NCI-H526 (cell line): ENCODE measurements at regions not wholly inside any gene's neighbourhood (a gene's known extent, or its start where the extent isn't known, plus 50 kb on each side); places are given as distances from the start of the nearest gene placed in this dataset.
A peak's percentile ranks its signal among the peaks of the same experiment; 100 is the strongest.
"Not testable (repeated sequence)": the region's sequence is repeated elsewhere in the genome, so short reads cannot be mapped to it uniquely, and the experiment has no call there.

ENCODE experiments used
- DNase-seq, 2 experiments: peaks; one replicate each; lab custom pipeline; 2025; lab: John Stamatoyannopoulos, UW

DNA sequence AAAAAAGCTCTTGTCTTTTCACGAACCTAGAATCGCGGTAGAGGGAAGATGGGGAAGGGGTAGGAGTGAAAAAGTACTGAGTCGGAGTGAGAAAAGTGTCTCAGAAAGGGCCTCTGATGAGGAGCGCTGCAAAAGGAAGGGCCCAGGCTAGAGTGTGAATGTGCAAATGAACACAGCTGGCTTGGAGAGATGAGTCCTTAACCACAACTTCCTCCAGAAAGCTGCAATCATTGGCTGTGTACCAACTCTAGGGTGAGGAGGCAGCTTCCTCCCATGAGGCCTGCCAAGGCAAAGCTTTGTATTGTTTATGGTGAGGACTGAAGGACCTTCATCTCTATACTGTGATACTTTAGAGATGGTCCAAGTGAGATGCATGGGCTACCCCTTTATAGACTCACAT is 566.9 kb upstream of the ANO5 start:
- no peak for DNase-seq

- DNase-seq: no peak
These were observed 564.2 kb upstream of the ANO5 start for GRCh38 chr11:21628641-21629040.

DNA sequence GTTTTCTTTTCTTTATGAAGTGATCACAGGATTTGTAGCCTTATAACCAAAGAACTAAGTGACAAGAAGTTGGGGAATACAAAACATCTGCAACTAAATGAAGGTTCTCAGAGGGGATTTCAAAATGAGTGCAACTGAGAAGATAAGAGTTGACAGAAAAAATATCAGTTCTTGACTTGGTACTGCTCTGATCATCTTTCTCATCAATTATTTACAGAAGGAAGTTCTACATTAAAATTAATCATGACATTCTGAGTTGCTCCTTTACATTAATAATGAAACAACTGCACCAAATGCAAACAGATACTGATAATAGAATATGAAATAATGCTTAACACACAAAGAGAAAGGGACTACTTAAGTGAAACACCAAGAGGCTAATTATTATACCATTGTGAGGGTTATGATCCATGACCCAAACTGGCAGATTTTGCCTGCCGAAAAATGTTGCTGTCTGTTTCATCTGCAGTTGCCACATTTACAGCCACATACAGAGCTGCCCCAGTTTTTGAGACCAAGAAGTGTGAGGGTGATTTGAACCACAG is 561.9 kb upstream of the ANO5 start:
- no peak for DNase-seq

- no peak for DNase-seq
These were observed 560.9 kb upstream of the ANO5 start for GRCh38 chr11:21631991-21632390.

GRCh38 chr11:21634491-21634890 is 558.4 kb upstream of the ANO5 start:
- DNase-seq: peak in 1 of 2 experiments; percentile 47

DNA sequence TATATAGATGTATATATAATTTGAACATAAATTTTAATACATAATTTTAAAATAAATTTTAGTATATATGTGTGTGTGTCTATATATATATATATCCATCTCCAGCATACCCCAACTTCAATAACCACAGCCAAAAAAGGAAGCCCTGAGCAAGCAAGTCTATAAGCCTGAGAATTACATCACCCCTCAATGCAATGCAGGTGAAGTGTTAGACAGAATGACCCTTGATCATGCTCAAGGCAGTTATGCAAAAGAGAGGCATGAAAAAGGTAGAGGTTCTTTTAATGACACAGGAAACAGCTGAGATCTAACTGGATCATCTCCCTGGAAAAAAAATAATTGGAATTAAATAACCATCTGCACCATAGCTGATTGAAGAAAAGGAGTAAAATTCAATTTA is 557.9 kb upstream of the ANO5 start:
- DNase-seq: peak; percentile 96 to 97

- peak; percentile 80 to 89 for DNase-seq
These were observed 557.3 kb upstream of the ANO5 start for GRCh38 chr11:21635394-21636145.

DNA sequence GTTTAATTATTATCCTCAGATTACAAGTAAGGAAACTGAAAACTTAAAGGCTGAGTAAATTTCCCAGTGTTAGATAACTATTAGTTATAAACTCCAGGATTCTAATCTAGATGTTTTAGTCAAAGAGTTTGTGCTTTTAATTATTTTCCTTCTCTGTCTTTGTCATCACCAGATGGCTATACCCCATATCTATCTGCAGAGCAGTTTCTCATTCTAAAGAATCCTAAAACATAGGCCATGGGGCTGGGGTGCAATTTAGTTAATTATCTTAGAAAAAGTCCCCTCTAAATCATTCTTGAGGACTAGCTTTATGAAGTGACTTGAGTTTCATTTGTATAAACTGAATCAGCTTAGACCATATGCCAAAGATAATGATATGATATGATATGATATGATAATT is 556.3 kb upstream of the ANO5 start:
- no peak for DNase-seq

DNA sequence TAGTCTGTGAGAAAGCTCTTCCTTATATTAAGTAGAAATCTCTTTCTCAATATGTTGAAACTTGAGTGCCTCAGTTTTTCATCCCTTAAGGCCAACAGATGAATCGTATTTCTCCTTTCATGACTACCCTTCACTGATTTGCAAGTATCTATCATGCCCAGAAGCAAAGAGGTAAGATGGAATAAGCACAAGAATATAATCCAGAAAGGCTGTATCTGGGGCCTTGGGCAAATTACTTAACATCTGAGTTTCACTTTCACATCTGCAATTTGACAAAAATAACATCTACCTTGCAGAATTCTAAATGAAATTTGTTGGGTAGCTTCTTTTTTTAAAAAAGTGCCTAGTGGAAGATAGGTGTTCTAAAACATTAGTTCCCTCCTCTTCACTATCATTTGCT is 552.4 kb upstream of the ANO5 start:
- DNase-seq: no peak

- DNase-seq: no peak
These were observed 551.0 kb upstream of the ANO5 start for GRCh38 chr11:21641869-21642268.

GRCh38 chr11:21646351-21646750 is 546.5 kb upstream of the ANO5 start:
- peak; percentile 13 to 53 for DNase-seq

GRCh38 chr11:21650961-21651360 is 541.9 kb upstream of the ANO5 start:
- no peak for DNase-seq

- peak in 1 of 2 experiments; percentile 18 for DNase-seq
These were observed 538.9 kb upstream of the ANO5 start for GRCh38 chr11:21653951-21654421.

- DNase-seq: no peak
These were observed 536.8 kb upstream of the ANO5 start for GRCh38 chr11:21656065-21656464.

DNA sequence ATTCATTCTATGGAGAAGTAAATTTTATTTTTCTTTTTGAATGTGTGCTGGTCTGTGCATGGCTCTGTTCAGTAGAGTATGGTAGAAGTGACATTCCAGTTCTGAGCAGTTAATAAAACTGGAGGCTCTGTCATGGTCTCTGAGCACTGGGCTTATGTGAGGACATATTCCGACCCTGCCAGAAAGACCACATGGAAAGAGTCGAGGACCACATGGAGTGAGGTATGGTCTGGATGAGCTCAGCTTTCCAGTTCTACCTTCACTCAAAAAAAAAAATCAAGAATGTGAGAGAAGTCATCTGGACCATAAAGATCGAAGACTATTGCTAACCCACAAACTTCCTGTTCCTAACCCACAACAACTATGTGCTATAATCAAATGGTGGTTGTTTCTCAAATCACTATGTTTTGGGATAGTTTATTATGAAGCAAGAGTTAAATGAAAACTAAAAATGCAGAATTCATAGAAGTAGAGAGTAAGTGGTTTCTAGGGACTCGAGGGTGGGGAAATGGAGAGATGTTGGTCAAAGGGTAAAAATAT is 534.2 kb upstream of the ANO5 start:
- no peak for DNase-seq

- DNase-seq: not testable (repeated sequence)
These were observed 533.5 kb upstream of the ANO5 start for GRCh38 chr11:21659377-21659776.

- DNase-seq: no peak
These were observed 532.9 kb upstream of the ANO5 start for GRCh38 chr11:21659961-21660360.

- no peak for DNase-seq
These were observed 517.8 kb upstream of the ANO5 start for GRCh38 chr11:21675049-21675616.

DNA sequence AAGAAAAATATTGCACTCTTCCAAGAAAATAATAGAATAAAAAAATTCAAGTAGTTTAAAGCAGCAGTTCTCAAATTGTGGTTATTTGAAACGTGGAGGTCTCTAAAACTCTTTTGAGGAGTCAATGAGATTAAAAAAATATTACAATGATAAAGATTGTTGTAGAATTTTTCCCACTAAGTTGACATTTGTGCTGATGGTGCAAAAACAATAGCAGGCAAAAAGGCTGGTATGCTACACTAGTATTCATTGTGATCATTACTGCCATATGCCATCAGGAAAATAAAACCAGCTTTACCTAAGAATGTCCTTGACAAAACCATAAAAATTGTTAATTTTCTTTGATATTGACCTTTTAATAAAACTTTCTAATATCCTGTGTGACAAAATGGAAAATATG is 505.2 kb upstream of the ANO5 start:
- DNase-seq: no peak

DNA sequence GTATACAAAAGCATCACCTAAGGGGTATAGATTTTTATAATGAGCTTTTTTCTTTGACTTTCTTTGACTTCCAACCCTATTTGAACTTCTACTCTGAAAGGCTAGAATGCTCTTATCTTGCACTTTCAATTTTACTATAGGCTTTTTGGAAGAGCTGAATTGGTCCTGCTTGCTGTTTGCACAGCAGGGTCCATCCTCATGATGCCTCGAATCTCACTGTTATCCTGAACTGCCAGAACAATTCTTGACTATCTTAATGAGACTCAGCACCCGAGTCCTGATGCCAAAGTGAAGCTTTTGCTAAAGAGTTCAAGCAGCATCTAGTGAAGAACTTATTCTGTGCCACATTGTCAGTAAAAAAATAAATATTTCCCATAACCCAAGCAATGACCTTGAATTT is 488.3 kb upstream of the ANO5 start:
- no peak for DNase-seq

DNA sequence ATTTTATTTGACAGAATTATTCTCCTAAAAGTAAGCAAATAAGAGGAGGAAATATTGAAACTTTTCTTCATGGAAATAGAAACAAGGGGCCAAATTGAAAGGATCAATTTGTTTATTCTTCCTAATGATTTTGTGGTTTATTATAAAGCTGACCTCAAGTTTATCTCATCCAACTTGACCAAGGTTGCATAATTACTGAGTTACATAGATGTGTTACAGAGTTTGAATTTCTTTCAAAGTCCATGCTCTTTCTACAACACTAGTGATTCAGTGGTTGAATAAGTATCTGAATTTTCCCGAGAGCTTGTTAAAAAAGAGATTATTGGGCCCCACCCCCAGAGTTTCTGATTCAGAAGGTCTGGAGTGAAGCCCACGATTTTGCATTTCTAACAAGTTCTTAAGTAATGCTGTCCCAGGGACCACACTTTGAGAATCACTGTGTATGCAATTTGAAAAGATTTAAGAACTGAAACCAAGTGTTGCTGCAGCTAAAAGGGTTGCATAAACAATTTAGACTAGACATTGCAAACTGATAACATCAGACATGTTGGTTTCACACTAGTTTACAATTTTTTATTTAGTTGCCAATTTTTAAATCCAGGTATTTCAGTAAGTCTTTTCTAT is 485.7 kb upstream of the ANO5 start:
- DNase-seq: no peak

DNA sequence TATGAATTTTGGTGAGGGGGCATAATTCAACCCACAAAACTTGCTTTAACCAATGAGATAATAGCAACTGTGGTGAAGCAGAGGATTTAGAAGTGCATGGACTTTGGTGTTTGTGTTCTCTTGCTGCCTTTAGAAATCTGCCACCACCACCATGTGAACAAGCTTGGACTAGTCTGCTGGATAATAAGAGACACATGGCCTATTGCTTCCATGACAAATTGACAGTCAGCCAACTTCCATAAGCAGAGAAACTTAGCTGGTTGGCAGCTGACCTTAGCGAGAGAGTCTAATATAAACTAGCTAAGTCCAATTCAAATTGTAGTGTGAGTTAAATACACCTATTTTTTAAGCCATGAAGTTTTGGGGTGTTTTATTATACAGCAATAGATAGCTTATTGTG is 482.1 kb upstream of the ANO5 start:
- no peak for DNase-seq

DNA sequence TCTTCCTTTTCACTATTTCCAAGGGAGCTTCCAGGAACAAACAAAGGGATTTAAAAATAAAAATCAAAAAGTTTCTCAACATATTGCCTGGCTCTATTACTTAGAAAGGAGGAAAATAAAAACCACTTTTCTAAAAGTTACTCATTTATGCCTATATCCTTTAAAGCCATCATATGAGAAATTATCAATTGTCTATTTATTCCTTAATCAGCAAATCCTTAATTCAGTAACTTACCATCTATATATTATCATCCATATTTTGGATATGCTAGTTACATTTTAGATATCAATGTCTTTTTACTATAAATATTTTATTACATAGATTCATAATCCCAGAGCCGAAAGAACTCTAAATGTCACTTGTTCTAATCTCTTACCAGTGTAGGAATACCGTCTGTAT is 481.5 kb upstream of the ANO5 start:
- no peak for DNase-seq
